Fibroblast of lung (primary cell): ENCODE measurements at regions not wholly inside any gene's neighbourhood (a gene's known extent, or its start where the extent isn't known, plus 50 kb on each side); places are given as distances from the start of the nearest gene placed in this dataset.

Experiments
- DNase-seq, 2 donors: peaks; one replicate each; pipeline versions ENCODE4 v3.0.0 to v3.0.0-alpha.2; 2010; ENCODE audit warnings: low read depth in 2 of 2
- H2AFZ ChIP-seq: 2 replicates; pipeline ENCODE4 v1.5.1; 2012; ENCODE audit warnings: low read length, control low read depth, inconsistent platforms
- H3K27ac ChIP-seq: 2 replicates; pipeline ENCODE4 v1.5.1; 2011; ENCODE audit warnings: low read length, control low read depth; ENCODE audit not compliant: insufficient read depth
- H3K27me3 ChIP-seq: 2 replicates; pipeline ENCODE4 v1.5.1; 2011; ENCODE audit warnings: mild to moderate bottlenecking, low read length; ENCODE audit not compliant: control insufficient read depth, insufficient read depth
- H3K36me3 ChIP-seq: 2 replicates; pipeline ENCODE4 v1.5.1; 2011; ENCODE audit warnings: low read length; ENCODE audit not compliant: control insufficient read depth, insufficient read depth
- H3K4me1 ChIP-seq: 2 replicates; pipeline ENCODE4 v1.5.1; 2011; ENCODE audit warnings: low read length; ENCODE audit not compliant: control insufficient read depth, insufficient read depth; ENCODE audit errors: extremely low read depth
- H3K4me2 ChIP-seq: 2 replicates; pipeline ENCODE4 v1.5.1; 2011; ENCODE audit warnings: low read length, control low read depth; ENCODE audit not compliant: insufficient read depth; ENCODE audit errors: extremely low read depth
- H3K4me3 ChIP-seq, 4 experiments: fragments of 200-600 bp in 1 of 4; sonication (generic) in 1 of 4; replicated peaks in 1 of 4; 2 replicates each; pipeline ENCODE4 v1.5.1; 2011 to 2016; ENCODE audit warnings: low read length in 4 of 4, low read depth in 3 of 4, mild to moderate bottlenecking in 3 of 4, control low read depth in 2 of 4, inconsistent platforms in 1 of 4, mixed read lengths in 1 of 4; ENCODE audit not compliant: insufficient read depth in 1 of 4; ENCODE audit errors: control extremely low read depth in 1 of 4
- H3K79me2 ChIP-seq: 2 replicates; pipeline ENCODE4 v1.5.1; 2012; ENCODE audit warnings: mild to moderate bottlenecking, low read length, inconsistent platforms; ENCODE audit not compliant: control insufficient read depth, insufficient read depth
- H3K9ac ChIP-seq: 2 replicates; pipeline ENCODE4 v1.5.1; 2011; ENCODE audit warnings: mild to moderate bottlenecking, low read length, control low read depth; ENCODE audit not compliant: insufficient read depth
- H3K9me3 ChIP-seq: 2 replicates; pipeline ENCODE4 v1.5.1; 2012; ENCODE audit warnings: low read depth, low read length; ENCODE audit not compliant: control insufficient read depth, insufficient read depth
- H4K20me1 ChIP-seq: 2 replicates; pipeline ENCODE4 v1.5.1; 2011; ENCODE audit warnings: low read length; ENCODE audit not compliant: control insufficient read depth, insufficient read depth; ENCODE audit errors: extremely low read depth
- EZH2 ChIP-seq: IDR thresholded peaks from 2 replicates; pipeline ENCODE4 v1.5.1; 2012; ENCODE audit warnings: low read length, control low read depth, mild to moderate bottlenecking; ENCODE audit errors: missing control alignments
- TF ChIP-seq, protein P1 (sequence below), 2 donors: IDR thresholded peaks in 1 of 2; conservative IDR thresholded peaks in 1 of 2; 1 replicate in 1 of 2; 2 replicates in 1 of 2; pipeline ENCODE4 v1.5.1; 2011 to 2012; ENCODE audit warnings: low read length in 2 of 2, control low read depth in 1 of 2, inconsistent platforms in 1 of 2, low read depth in 1 of 2, mild to moderate bottlenecking in 1 of 2

DNA sequence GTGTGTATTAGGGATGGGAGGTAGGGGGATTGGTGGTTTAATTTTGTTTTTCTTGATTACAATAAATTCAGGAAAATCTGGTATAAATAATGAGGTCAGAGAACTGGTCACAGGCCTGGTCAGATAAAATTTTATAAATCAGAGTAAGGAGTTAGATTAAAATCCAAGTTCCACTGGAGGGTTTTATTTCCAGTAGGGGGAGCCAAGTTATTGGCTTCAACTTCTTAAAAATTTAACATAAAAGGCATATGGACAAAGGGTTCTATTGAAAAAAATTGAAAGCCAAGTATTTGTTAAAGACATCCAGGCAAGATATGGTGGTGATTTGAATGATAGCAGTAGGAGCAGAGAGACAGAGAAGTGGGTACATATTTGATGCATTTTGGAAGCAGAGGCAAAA lies 763.3 kb downstream of the SORCS1 start:
- Histone ChIP-seq H3K27me3 (no peaks in the 10 kb centered on the region), H3K36me3 (no peaks in the 10 kb centered on the region), H3K4me3 (no peak overlapping the region), H3K4me1 (no peaks in the 10 kb centered on the region), H3K9ac (no peak overlapping the region), H3K27ac (no peak overlapping the region), H3K9me3 (no peaks in the 10 kb centered on the region), H2AFZ (no peak overlapping the region), H4K20me1 (no peaks in the 10 kb centered on the region), H3K79me2 (no peaks in the 10 kb centered on the region), H3K4me2 (no peak overlapping the region)
- DNase-seq = peak in 1 of 2 donors; percentile 36
- no peak for TF ChIP-seq EZH2
- TF ChIP-seq, protein P1, sequence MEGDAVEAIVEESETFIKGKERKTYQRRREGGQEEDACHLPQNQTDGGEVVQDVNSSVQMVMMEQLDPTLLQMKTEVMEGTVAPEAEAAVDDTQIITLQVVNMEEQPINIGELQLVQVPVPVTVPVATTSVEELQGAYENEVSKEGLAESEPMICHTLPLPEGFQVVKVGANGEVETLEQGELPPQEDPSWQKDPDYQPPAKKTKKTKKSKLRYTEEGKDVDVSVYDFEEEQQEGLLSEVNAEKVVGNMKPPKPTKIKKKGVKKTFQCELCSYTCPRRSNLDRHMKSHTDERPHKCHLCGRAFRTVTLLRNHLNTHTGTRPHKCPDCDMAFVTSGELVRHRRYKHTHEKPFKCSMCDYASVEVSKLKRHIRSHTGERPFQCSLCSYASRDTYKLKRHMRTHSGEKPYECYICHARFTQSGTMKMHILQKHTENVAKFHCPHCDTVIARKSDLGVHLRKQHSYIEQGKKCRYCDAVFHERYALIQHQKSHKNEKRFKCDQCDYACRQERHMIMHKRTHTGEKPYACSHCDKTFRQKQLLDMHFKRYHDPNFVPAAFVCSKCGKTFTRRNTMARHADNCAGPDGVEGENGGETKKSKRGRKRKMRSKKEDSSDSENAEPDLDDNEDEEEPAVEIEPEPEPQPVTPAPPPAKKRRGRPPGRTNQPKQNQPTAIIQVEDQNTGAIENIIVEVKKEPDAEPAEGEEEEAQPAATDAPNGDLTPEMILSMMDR (conservative IDR thresholded peaks at IDR 0.05 in 1 of 2, IDR thresholded peaks at IDR 0.05 in 1 of 2; ENCODE audit: low read depth in 1 of 2, low read length in 2 of 2) = peak in 1 of 2 donors; percentile 39

DNA sequence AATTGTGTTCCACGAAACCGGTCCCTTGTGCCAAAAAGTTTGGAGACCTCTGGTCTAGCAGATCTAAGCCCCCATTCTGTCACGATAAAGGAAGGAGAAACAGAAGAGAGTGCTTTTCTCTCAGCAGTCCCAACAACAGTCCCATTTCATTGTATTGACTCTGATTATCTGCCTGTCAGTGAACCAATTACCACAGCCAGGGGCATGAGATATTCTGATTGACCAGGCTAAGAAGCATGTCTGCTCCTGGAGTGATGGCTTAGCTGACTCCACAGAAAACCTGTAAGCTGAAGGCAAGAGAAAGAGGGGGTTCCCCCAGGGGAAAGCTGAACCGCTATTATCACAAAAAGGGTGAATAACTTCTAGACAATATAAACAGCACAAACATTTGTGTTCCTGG lies 765.4 kb downstream of the SORCS1 start:
- H2AFZ ChIP-seq = no peak overlapping the region
- H3K9ac ChIP-seq = no peak overlapping the region
- H3K79me2 ChIP-seq = no peaks in the 10 kb centered on the region
- TF ChIP-seq, protein P1 (conservative IDR thresholded peaks at IDR 0.05 in 1 of 2, IDR thresholded peaks at IDR 0.05 in 1 of 2; ENCODE audit: low read depth in 1 of 2, low read length in 2 of 2) = no peak
- TF ChIP-seq EZH2 = no peak
- H3K4me1 ChIP-seq = no peaks in the 10 kb centered on the region
- no peak overlapping the region for H3K27ac ChIP-seq
- H3K36me3 ChIP-seq = no peaks in the 10 kb centered on the region
- no peak for DNase-seq
- no peaks in the 10 kb centered on the region for H3K9me3 ChIP-seq
- no peak overlapping the region for H3K4me3 ChIP-seq
- no peaks in the 10 kb centered on the region for H4K20me1 ChIP-seq
- no peaks in the 10 kb centered on the region for H3K27me3 ChIP-seq
- no peak overlapping the region for H3K4me2 ChIP-seq

DNA sequence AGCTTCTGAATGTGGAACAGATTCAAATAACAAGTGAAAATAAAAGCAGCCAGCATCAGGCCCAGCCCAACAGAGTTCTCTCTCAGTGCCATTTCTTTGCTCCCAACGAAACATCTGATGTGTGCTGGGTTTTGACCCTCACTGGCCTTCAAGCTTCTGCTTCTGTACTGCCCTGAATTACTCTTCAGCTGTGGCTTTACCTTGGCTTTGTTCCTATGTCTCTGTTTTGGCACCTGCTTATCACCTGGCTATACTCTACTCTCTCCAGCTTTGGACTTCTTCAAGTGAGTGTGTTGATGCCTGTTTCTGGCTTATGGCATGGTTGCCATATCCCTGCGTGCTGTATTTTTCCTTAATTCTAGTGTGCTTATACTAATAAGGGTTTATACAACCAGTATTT lies 768.3 kb downstream of the SORCS1 start:
- Histone ChIP-seq H3K27ac (no peak overlapping the region), H3K4me1 (no peaks in the 10 kb centered on the region), H3K4me3 (no peak overlapping the region), H3K4me2 (no peak overlapping the region), H4K20me1 (no peaks in the 10 kb centered on the region), H3K79me2 (no peaks in the 10 kb centered on the region), H3K36me3 (no peaks in the 10 kb centered on the region), H3K27me3 (no peaks in the 10 kb centered on the region), H3K9me3 (no peaks in the 10 kb centered on the region), H3K9ac (no peak overlapping the region), H2AFZ (no peak overlapping the region)
- no peak for DNase-seq
- TF ChIP-seq, protein P1 (conservative IDR thresholded peaks at IDR 0.05 in 1 of 2, IDR thresholded peaks at IDR 0.05 in 1 of 2; ENCODE audit: low read depth in 1 of 2, low read length in 2 of 2) = no peak
- no peak for TF ChIP-seq EZH2
